NCI-H146 (cell line): ENCODE measurements at regions not wholly inside any gene's neighbourhood (a gene's known extent, or its start where the extent isn't known, plus 50 kb on each side); places are given as distances from the start of the nearest gene placed in this dataset.
"Not testable (repeated sequence)": the region's sequence is repeated elsewhere in the genome, so short reads cannot be mapped to it uniquely, and the experiment has no call there.

Source experiments
- DNase-seq: peaks from one replicate; lab custom pipeline; 2025; lab: John Stamatoyannopoulos, UW

- no peak for DNase-seq
These were observed 130.8 kb upstream of the PRR20G start for GRCh38 chr3:127418560-127419147.

- no peak for DNase-seq
These were observed 130.1 kb upstream of the PRR20G start for GRCh38 chr3:127417709-127418559.

GRCh38 chr3:127413871-127414270 is 126.0 kb upstream of the PRR20G start:
- DNase-seq = no peak

GRCh38 chr3:127413318-127413673 is 125.5 kb upstream of the PRR20G start:
- no peak for DNase-seq

GRCh38 chr3:127412578-127413317 is 124.9 kb upstream of the PRR20G start:
- DNase-seq = no peak

GRCh38 chr3:127411875-127412274 is 124.0 kb upstream of the PRR20G start:
- not testable (repeated sequence) for DNase-seq

- peak; percentile 49 for DNase-seq
These were observed 123.4 kb upstream of the PRR20G start for GRCh38 chr3:127411083-127411727.

- DNase-seq = no peak
These were observed 122.8 kb upstream of the PRR20G start for GRCh38 chr3:127410678-127411077.

- DNase-seq = no peak
These were observed 122.3 kb upstream of the PRR20G start for GRCh38 chr3:127410137-127410488.

- no peak for DNase-seq
These were observed 121.7 kb upstream of the PRR20G start for GRCh38 chr3:127409421-127410136.

GRCh38 chr3:127408684-127409420 is 121.0 kb upstream of the PRR20G start:
- DNase-seq = peak; percentile 72

- no peak for DNase-seq
These were observed 120.3 kb upstream of the PRR20G start for GRCh38 chr3:127408022-127408683.

GRCh38 chr3:127407026-127407939 is 119.4 kb upstream of the PRR20G start:
- DNase-seq = no peak

GRCh38 chr3:127406309-127407025 is 118.6 kb upstream of the PRR20G start:
- no peak for DNase-seq

GRCh38 chr3:127405791-127406190 is 117.9 kb upstream of the PRR20G start:
- DNase-seq = no peak

GRCh38 chr3:127405010-127405598 is 117.3 kb upstream of the PRR20G start:
- no peak for DNase-seq

- no peak for DNase-seq
These were observed 116.6 kb upstream of the PRR20G start for GRCh38 chr3:127404221-127405009.

- no peak for DNase-seq
These were observed 115.9 kb upstream of the PRR20G start for GRCh38 chr3:127403795-127404194.
